K562 (cell line): ENCODE measurements at regions not wholly inside any gene's neighbourhood (a gene's known extent, or its start where the extent isn't known, plus 50 kb on each side); places are given as distances from the start of the nearest gene placed in this dataset.

Source experiments
- ATAC-seq: fragments of 200-7000 bp; cut with Tn5 transposase; 3 replicates; pipeline ENCODE4 v1.9.1; 2020; ENCODE audit warnings: moderate library complexity
- BruUV-seq: library from RNA; stranded (reverse); fragments of 400-500 nt; replicated peaks from 2 replicates; lab custom pipeline; 2021; lab: Mats Ljungman, UMichigan
- CTCF ChIA-PET: fragments of 300-600 bp; formaldehyde crosslinking; extraction: SDS; loops from one replicate; lab custom pipeline; 2021; ENCODE audit warnings: low intra/inter-chr PET ratio; lab: Yijun Ruan, JAX
- POLR2A ChIA-PET: fragments of 300-600, 350-650 bp; sonication (Branson Sonifier 250); formaldehyde crosslinking; extraction: SDS; loops from one replicate; lab custom pipeline; 2021; ENCODE audit warnings: antibody characterized with exemption, inconsistent platforms; lab: Yijun Ruan, JAX
- DNase-seq, 4 experiments: peaks; one replicate each; pipeline versions ENCODE4 v3.0.0 to v3.0.0-alpha.2; 2011 to 2018; ENCODE audit warnings: low spot score in 3 of 4, mixed read lengths in 3 of 4; ENCODE audit errors: extremely low read depth in 1 of 4
- FAIRE-seq: peaks from 2 replicates; lab custom pipeline; 2011; peaks lifted over from hg19 to GRCh38; lab: Jason Lieb, UNC
- H2AFZ ChIP-seq: 2 replicates; pipeline ENCODE4 v1.6.0; 2011; ENCODE audit warnings: low read depth, low read length, control low read depth, inconsistent platforms
- H3K27ac ChIP-seq: fragments of 200-600 bp; 3 replicates; pipeline ENCODE4 v1.8.0; 2011; ENCODE audit warnings: low read depth, mild to moderate bottlenecking, control low read depth, inconsistent platforms, low read length, moderate library complexity, mixed read lengths; ENCODE audit errors: extremely low read depth
- H3K27me3 ChIP-seq, 2 experiments: fragments of 300-600 bp in 1 of 2; 2 replicates in 1 of 2; 3 replicates in 1 of 2; pipeline versions ENCODE4 v1.6.0 to v1.8.0; 2011; ENCODE audit warnings: inconsistent platforms in 2 of 2, low read length in 2 of 2, mild to moderate bottlenecking in 1 of 2, mixed read lengths in 1 of 2, moderate library complexity in 1 of 2; ENCODE audit not compliant: control insufficient read depth in 2 of 2, insufficient read depth in 2 of 2
- H3K36me3 ChIP-seq: fragments of 300-600 bp; 3 replicates; pipeline ENCODE4 v1.8.0; 2011; ENCODE audit warnings: mild to moderate bottlenecking, low read length, inconsistent platforms; ENCODE audit not compliant: control insufficient read depth, insufficient read depth
- H3K4me1 ChIP-seq, 2 experiments: fragments of 200-600 bp in 1 of 2; replicated peaks in 1 of 2; 2 replicates in 1 of 2; 3 replicates in 1 of 2; pipeline versions ENCODE4 v1.5.1 to v1.8.0; 2011; ENCODE audit warnings: inconsistent platforms in 2 of 2, low read length in 2 of 2, mild to moderate bottlenecking in 1 of 2, mixed read lengths in 1 of 2, moderate library complexity in 1 of 2; ENCODE audit not compliant: control insufficient read depth in 2 of 2, insufficient read depth in 2 of 2
- H3K4me2 ChIP-seq: 2 replicates; pipeline ENCODE4 v1.6.1; 2011; ENCODE audit warnings: low read length, control low read depth, inconsistent platforms, mixed read lengths; ENCODE audit not compliant: insufficient read depth
- H3K4me3 ChIP-seq: fragments of 200-600 bp; sonication (generic), shearing (Covaris generic); 2 replicates; pipeline ENCODE4 v1.5.1; 2016; ENCODE audit warnings: control low read depth, inconsistent platforms
- H3K79me2 ChIP-seq: fragments of 200-600 bp; 3 replicates; pipeline ENCODE4 v1.8.0; 2011; ENCODE audit warnings: low read length, inconsistent platforms; ENCODE audit not compliant: control insufficient read depth, insufficient read depth
- H3K9ac ChIP-seq, 2 experiments: 2 replicates each; pipeline versions ENCODE4 v1.6.0 to v1.6.1; 2011; ENCODE audit warnings: low read depth in 2 of 2, low read length in 2 of 2, control low read depth in 1 of 2, inconsistent platforms in 1 of 2, mild to moderate bottlenecking in 1 of 2, mixed read lengths in 1 of 2; ENCODE audit not compliant: insufficient read depth in 1 of 2
- H3K9me1 ChIP-seq: one replicate; pipeline ENCODE4 v1.6.0; 2011; ENCODE audit warnings: inconsistent platforms, mild to moderate bottlenecking, low read length, moderate library complexity; ENCODE audit not compliant: control insufficient read depth, insufficient read depth
- H3K9me3 ChIP-seq: replicated peaks from 2 replicates; pipeline ENCODE4 v1.5.1; 2011; ENCODE audit warnings: low read depth, low read length, inconsistent platforms; ENCODE audit not compliant: control insufficient read depth, insufficient read depth
- H4K20me1 ChIP-seq: replicated peaks from 2 replicates; pipeline ENCODE4 v1.6.1; 2011; ENCODE audit warnings: low read length, inconsistent platforms, mixed read lengths; ENCODE audit not compliant: control insufficient read depth, insufficient read depth
- GATA2 ChIP-seq: sonication (generic); formaldehyde crosslinking; IDR thresholded peaks from 2 replicates; pipeline ENCODE4 v1.4.0; 2020; ENCODE audit warnings: mild to moderate bottlenecking, missing genetic modification reagents
- KLF13 ChIP-seq: fragments of 450-650 bp; IDR thresholded peaks from 2 replicates; pipeline ENCODE4 v1.6.1; 2016; ENCODE audit warnings: missing genetic modification characterization, low read depth, mild to moderate bottlenecking, missing compliant biosample characterization, moderate library complexity, borderline replicate concordance
- NFIC ChIP-seq: fragments of 450-650 bp; IDR thresholded peaks from 2 replicates; pipeline ENCODE4 v1.6.1; 2017; ENCODE audit warnings: mild to moderate bottlenecking, inconsistent platforms
- NR1H2 ChIP-seq: sonication (generic); formaldehyde crosslinking; IDR thresholded peaks from 2 replicates; pipeline ENCODE4 v1.4.0; 2020; ENCODE audit warnings: mild to moderate bottlenecking, missing genetic modification reagents
- PHB2 ChIP-seq: fragments of 450-650 bp; IDR thresholded peaks from 2 replicates; pipeline ENCODE4 v1.6.1; 2017; ENCODE audit warnings: low read depth
- ZEB2 ChIP-seq: fragments of 450-650 bp; IDR thresholded peaks from 2 replicates; pipeline ENCODE4 v1.6.1; 2016
- in situ Hi-C: fragments of 300-500 bp; cut with MboI; formaldehyde crosslinking; loops from 4 replicates; pipeline ENCODE4 v1.15.0; 2018; ENCODE audit warnings: inconsistent platforms, mixed read lengths
- intact Hi-C: fragments of 100-400 bp; cut with micrococcal nuclease; formaldehyde crosslinking; loops from 2 replicates; pipeline ENCODE4 v1.14.2; 2022
- TF ChIP-seq, protein P1 (sequence below), 2 experiments: fragments of 450-650 bp; conservative IDR thresholded peaks; 2 replicates each; pipeline ENCODE4 v1.6.1; 2017; ENCODE audit warnings: mild to moderate bottlenecking in 2 of 2, moderate library complexity in 2 of 2
- TF ChIP-seq, protein P2 (sequence below): fragments of 450-650 bp; IDR thresholded peaks from 2 replicates; pipeline ENCODE4 v1.6.1; 2017; ENCODE audit warnings: antibody characterized with exemption, mild to moderate bottlenecking
- TF ChIP-seq, protein P3 (sequence below), 2 experiments: IDR thresholded peaks in 1 of 2; conservative IDR thresholded peaks in 1 of 2; 2 replicates each; pipeline ENCODE4 v1.6.1; 2016; ENCODE audit warnings: low read depth in 2 of 2, mild to moderate bottlenecking in 1 of 2, missing compliant biosample characterization in 1 of 2, missing genetic modification characterization in 1 of 2, moderate library complexity in 1 of 2

DNA sequence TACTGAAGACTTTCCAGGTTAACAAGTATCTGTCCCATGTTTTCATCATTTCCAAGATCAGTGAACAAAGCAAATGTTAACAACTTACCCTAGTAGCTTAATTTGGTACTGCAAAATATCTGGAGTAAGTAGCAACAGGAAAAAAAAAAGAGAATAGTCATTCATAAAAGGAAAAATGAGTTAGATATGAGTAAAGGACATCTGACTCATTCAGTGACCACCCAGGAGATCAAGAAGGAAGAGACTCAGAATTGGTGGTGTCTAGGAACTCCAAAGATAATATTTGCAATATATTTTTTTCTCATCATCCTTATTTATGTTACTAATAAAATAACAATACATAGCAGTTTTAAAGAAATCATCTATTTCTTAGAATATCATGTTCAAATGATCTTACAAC lies 253.8 kb upstream of the COL8A1 start:
- Histone ChIP-seq H3K4me3 (no peak overlapping the region), H3K9ac (no peak overlapping the region), H3K79me2 (no peaks in the 10 kb centered on the region), H3K27ac (no peak overlapping the region), H4K20me1 (no peaks in the 10 kb centered on the region), H3K4me2 (no peak overlapping the region), H3K27me3 (no peaks in the 10 kb centered on the region), H3K4me1 (no peaks in the 10 kb centered on the region), H2AFZ (no peak overlapping the region), H3K9me3 (no peaks in the 10 kb centered on the region), H3K9me1 (no peaks in the 10 kb centered on the region), H3K36me3 (no peaks in the 10 kb centered on the region)
- no peak for FAIRE-seq
- CTCF ChIA-PET = no interaction called here
- POLR2A ChIA-PET = no interaction called here
- ATAC-seq = no peak
- in situ Hi-C loops (no loop called here), intact Hi-C loops (no loop called here)
- DNase-seq = no peak
- no TSS peak for BruUV-seq
- TF ChIP-seq GATA2 (CRISPR knock-in tag) (no peak), NR1H2 (no peak), PHB2 (no peak), NFIC (no peak), KLF13 (tag) (no peak), ZEB2 (no peak)
- TF ChIP-seq, protein P1, sequence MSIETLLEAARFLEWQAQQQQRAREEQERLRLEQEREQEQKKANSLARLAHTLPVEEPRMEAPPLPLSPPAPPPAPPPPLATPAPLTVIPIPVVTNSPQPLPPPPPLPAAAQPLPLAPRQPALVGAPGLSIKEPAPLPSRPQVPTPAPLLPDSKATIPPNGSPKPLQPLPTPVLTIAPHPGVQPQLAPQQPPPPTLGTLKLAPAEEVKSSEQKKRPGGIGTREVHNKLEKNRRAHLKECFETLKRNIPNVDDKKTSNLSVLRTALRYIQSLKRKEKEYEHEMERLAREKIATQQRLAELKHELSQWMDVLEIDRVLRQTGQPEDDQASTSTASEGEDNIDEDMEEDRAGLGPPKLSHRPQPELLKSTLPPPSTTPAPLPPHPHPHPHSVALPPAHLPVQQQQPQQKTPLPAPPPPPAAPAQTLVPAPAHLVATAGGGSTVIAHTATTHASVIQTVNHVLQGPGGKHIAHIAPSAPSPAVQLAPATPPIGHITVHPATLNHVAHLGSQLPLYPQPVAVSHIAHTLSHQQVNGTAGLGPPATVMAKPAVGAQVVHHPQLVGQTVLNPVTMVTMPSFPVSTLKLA (conservative IDR thresholded peaks at IDR 0.05) = no peak
- TF ChIP-seq, protein P2, sequence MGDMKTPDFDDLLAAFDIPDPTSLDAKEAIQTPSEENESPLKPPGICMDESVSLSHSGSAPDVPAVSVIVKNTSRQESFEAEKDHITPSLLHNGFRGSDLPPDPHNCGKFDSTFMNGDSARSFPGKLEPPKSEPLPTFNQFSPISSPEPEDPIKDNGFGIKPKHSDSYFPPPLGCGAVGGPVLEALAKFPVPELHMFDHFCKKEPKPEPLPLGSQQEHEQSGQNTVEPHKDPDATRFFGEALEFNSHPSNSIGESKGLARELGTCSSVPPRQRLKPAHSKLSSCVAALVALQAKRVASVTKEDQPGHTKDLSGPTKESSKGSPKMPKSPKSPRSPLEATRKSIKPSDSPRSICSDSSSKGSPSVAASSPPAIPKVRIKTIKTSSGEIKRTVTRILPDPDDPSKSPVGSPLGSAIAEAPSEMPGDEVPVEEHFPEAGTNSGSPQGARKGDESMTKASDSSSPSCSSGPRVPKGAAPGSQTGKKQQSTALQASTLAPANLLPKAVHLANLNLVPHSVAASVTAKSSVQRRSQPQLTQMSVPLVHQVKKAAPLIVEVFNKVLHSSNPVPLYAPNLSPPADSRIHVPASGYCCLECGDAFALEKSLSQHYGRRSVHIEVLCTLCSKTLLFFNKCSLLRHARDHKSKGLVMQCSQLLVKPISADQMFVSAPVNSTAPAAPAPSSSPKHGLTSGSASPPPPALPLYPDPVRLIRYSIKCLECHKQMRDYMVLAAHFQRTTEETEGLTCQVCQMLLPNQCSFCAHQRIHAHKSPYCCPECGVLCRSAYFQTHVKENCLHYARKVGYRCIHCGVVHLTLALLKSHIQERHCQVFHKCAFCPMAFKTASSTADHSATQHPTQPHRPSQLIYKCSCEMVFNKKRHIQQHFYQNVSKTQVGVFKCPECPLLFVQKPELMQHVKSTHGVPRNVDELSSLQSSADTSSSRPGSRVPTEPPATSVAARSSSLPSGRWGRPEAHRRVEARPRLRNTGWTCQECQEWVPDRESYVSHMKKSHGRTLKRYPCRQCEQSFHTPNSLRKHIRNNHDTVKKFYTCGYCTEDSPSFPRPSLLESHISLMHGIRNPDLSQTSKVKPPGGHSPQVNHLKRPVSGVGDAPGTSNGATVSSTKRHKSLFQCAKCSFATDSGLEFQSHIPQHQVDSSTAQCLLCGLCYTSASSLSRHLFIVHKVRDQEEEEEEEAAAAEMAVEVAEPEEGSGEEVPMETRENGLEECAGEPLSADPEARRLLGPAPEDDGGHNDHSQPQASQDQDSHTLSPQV = no peak
- TF ChIP-seq, protein P3, sequence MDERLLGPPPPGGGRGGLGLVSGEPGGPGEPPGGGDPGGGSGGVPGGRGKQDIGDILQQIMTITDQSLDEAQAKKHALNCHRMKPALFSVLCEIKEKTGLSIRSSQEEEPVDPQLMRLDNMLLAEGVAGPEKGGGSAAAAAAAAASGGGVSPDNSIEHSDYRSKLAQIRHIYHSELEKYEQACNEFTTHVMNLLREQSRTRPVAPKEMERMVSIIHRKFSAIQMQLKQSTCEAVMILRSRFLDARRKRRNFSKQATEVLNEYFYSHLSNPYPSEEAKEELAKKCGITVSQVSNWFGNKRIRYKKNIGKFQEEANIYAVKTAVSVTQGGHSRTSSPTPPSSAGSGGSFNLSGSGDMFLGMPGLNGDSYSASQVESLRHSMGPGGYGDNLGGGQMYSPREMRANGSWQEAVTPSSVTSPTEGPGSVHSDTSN (CRISPR knock-in tag; IDR thresholded peaks at IDR 0.05; ENCODE audit: low read depth) = no peak
- TF ChIP-seq, protein P3 (tag; conservative IDR thresholded peaks at IDR 0.05; ENCODE audit: low read depth) = no peak
